ENCODE measurements at regions not wholly inside any gene's neighbourhood (a gene's known extent, or its start where the extent isn't known, plus 50 kb on each side); places are given as distances from the start of the nearest gene placed in this dataset.
"Not testable (repeated sequence)": the region's sequence is repeated elsewhere in the genome, so short reads cannot be mapped to it uniquely, and the experiment has no call there.

- DNase-seq = no peak
These were observed 110.9 kb upstream of the FAM98A start for GRCh38 chr2:33709951-33710350.

- DNase-seq = no peak
These were observed 108.2 kb upstream of the FAM98A start for GRCh38 chr2:33707312-33707711.

GRCh38 chr2:33706410-33706809 is 107.3 kb upstream of the FAM98A start:
- no peak for DNase-seq

- DNase-seq = no peak
These were observed 105.3 kb upstream of the FAM98A start for GRCh38 chr2:33704406-33704855.

- DNase-seq = no peak
These were observed 97.1 kb upstream of the FAM98A start for GRCh38 chr2:33696234-33696633.

- DNase-seq = no peak
These were observed 95.8 kb upstream of the FAM98A start for GRCh38 chr2:33694904-33695303.

GRCh38 chr2:33690686-33691085 is 91.6 kb upstream of the FAM98A start:
- DNase-seq = not testable (repeated sequence)

GRCh38 chr2:33681364-33681757 is 82.3 kb upstream of the FAM98A start:
- no peak for DNase-seq

- no peak for DNase-seq
These were observed 81.7 kb upstream of the FAM98A start for GRCh38 chr2:33680644-33681363.

GRCh38 chr2:33678436-33678835 is 79.3 kb upstream of the FAM98A start:
- DNase-seq = no peak

- no peak for DNase-seq
These were observed 74.8 kb upstream of the FAM98A start for GRCh38 chr2:33673937-33674336.

GRCh38 chr2:33672896-33673295 is 73.8 kb upstream of the FAM98A start:
- no peak for DNase-seq

- no peak for DNase-seq
These were observed 73.3 kb upstream of the FAM98A start for GRCh38 chr2:33672389-33672788.

- no peak for DNase-seq
These were observed 72.1 kb upstream of the FAM98A start for GRCh38 chr2:33671198-33671597.

- no peak for DNase-seq
These were observed 71.4 kb upstream of the FAM98A start for GRCh38 chr2:33670392-33670937.

GRCh38 chr2:33666879-33667278 is 67.8 kb upstream of the FAM98A start:
- DNase-seq = no peak

- no peak for DNase-seq
These were observed 65.9 kb upstream of the FAM98A start for GRCh38 chr2:33665039-33665438.

GRCh38 chr2:33660416-33661123 is 61.5 kb upstream of the FAM98A start:
- no peak for DNase-seq

- DNase-seq = no peak
These were observed 56.7 kb upstream of the FAM98A start for GRCh38 chr2:33655626-33656320.

- no peak for DNase-seq
These were observed 53.7 kb upstream of the FAM98A start for GRCh38 chr2:33652830-33653229.

- DNase-seq = no peak
These were observed 51.1 kb upstream of the FAM98A start for GRCh38 chr2:33650171-33650570.

All from activated naive CD4-positive, alpha-beta T cell treated with Interleukin-2 at 50 U/mL for 16 hours (primary cell).